Astrocyte (in vitro differentiated cells and primary cell): ENCODE measurements at regions not wholly inside any gene's neighbourhood (a gene's known extent, or its start where the extent isn't known, plus 50 kb on each side); places are given as distances from the start of the nearest gene placed in this dataset.

Source experiments
- CTCF ChIP-seq: IDR thresholded peaks from 2 replicates; pipeline ENCODE4 v1.5.1; 2011; ENCODE audit warnings: low read depth, mild to moderate bottlenecking, inconsistent platforms, low read length, moderate library complexity; ENCODE audit not compliant: insufficient read depth
- EZH2 ChIP-seq: IDR thresholded peaks from 2 replicates; pipeline ENCODE4 v1.6.1; 2012; ENCODE audit warnings: mild to moderate bottlenecking, low read length, inconsistent platforms; ENCODE audit not compliant: insufficient read depth

GRCh38 chr5:118199801-118200200 lies 788.5 kb downstream of the DTWD2 start:
- no peak for TF ChIP-seq EZH2
- no peak for TF ChIP-seq CTCF
